T-cell (primary cell): ENCODE measurements at regions not wholly inside any gene's neighbourhood (a gene's known extent, or its start where the extent isn't known, plus 50 kb on each side); places are given as distances from the start of the nearest gene placed in this dataset.

Experiments used
- ATAC-seq, 4 experiments: fragments of 200-7000 bp in 3 of 4; fragments of 150-1000 bp in 1 of 4; cut with Tn5 transposase; replicated peaks in 1 of 4; 1 replicate in 3 of 4; 2 replicates in 1 of 4; pipeline ENCODE4 v1.10.0; 2021; ENCODE audit warnings: moderate library complexity in 3 of 4, mild to moderate bottlenecking in 2 of 4, moderate number of reproducible peaks in 1 of 4
- CTCF ChIA-PET, 2 donors: fragments of 300-600 bp; sonication (Branson Sonifier 250); formaldehyde crosslinking; loops; one replicate each; lab custom pipeline; 2022; ENCODE audit warnings: antibody characterized with exemption in 2 of 2; lab: Charles Lee
- POLR2A ChIA-PET, 2 donors: fragments of 300-600 bp; sonication (Branson Sonifier 250); formaldehyde crosslinking; loops; one replicate each; lab custom pipeline; 2022; ENCODE audit warnings: antibody characterized with exemption in 2 of 2; lab: Charles Lee
- DNase-seq, 35 experiments: peaks; one replicate each; pipeline versions ENCODE4 v3.0.0 to v3.0.0-alpha.2; 2013 to 2023
- H3K27ac ChIP-seq: one replicate; pipeline ENCODE4 v1.5.1; 2013; ENCODE audit warnings: low read length
- H3K27me3 ChIP-seq, 2 experiments: replicated peaks in 1 of 2; 1 replicate in 1 of 2; 2 replicates in 1 of 2; pipeline versions ENCODE4 v1.6.1 to v1.7.0; 2013; ENCODE audit warnings: low read length in 1 of 2, mixed read lengths in 1 of 2; ENCODE audit not compliant: control insufficient read depth in 2 of 2, insufficient read depth in 2 of 2; ENCODE audit errors: extremely low read depth in 1 of 2
- H3K36me3 ChIP-seq, 2 donors: 1 replicate in 1 of 2; 2 replicates in 1 of 2; pipeline versions ENCODE4 v1.6.1 to v1.7.0; 2013; ENCODE audit warnings: low read length in 1 of 2; ENCODE audit not compliant: control insufficient read depth in 2 of 2, insufficient read depth in 1 of 2; ENCODE audit errors: extremely low read depth in 1 of 2
- H3K4me1 ChIP-seq, 2 experiments: 1 replicate in 1 of 2; 2 replicates in 1 of 2; pipeline versions ENCODE4 v1.6.1 to v1.7.0; 2013; ENCODE audit warnings: low read length in 2 of 2, mixed read lengths in 1 of 2; ENCODE audit not compliant: insufficient read depth in 2 of 2, control insufficient read depth in 1 of 2; ENCODE audit errors: extremely low read depth in 1 of 2
- H3K4me3 ChIP-seq, 2 donors: 1 replicate in 1 of 2; 2 replicates in 1 of 2; pipeline versions ENCODE4 v1.5.1 to v1.7.0; 2013; ENCODE audit warnings: mild to moderate bottlenecking in 2 of 2, low read length in 1 of 2, moderate library complexity in 1 of 2; ENCODE audit not compliant: control insufficient read depth in 1 of 2; ENCODE audit errors: extremely low read depth in 1 of 2
- H3K9me3 ChIP-seq: 2 replicates; pipeline ENCODE4 v1.7.0; 2013
- H3K27ac Mint-ChIP-seq, 2 donors: one replicate each; pipeline ENCODE4 v1.8.0; 2020 to 2021; ENCODE audit warnings: mild to moderate bottlenecking in 2 of 2, mixed read lengths in 2 of 2
- H3K27me3 Mint-ChIP-seq, 2 donors: one replicate each; pipeline ENCODE4 v1.8.0; 2021 to 2022; ENCODE audit warnings: mixed read lengths in 2 of 2
- H3K36me3 Mint-ChIP-seq: one replicate; pipeline ENCODE4 v1.8.0; 2021; ENCODE audit warnings: mixed read lengths
- H3K4me1 Mint-ChIP-seq, 3 donors: one replicate each; pipeline ENCODE4 v1.8.0; 2020 to 2022; ENCODE audit warnings: mixed read lengths in 3 of 3, mild to moderate bottlenecking in 1 of 3
- H3K4me3 Mint-ChIP-seq, 3 donors: one replicate each; pipeline ENCODE4 v1.8.0; 2020 to 2022; ENCODE audit warnings: mild to moderate bottlenecking in 3 of 3, mixed read lengths in 3 of 3, moderate library complexity in 3 of 3
- H3K9me3 Mint-ChIP-seq, 3 donors: one replicate each; pipeline ENCODE4 v1.8.0; 2020 to 2022; ENCODE audit warnings: mixed read lengths in 3 of 3
- WGBS: methylation state at CpG from one replicate; pipeline ENCODE4 v1.1.5; 2013; ENCODE audit warnings: missing lambda C conversion rate; ENCODE audit not compliant: insufficient coverage; 5-methylcytosine and 5-hydroxymethylcytosine counted together

- DNase-seq (no peak), ATAC-seq (no peak)
- Histone ChIP-seq H3K27me3 (no peaks in the 10 kb centered on the region), H3K36me3 (no peaks in the 10 kb centered on the region), H3K27ac (no peak overlapping the region), H3K4me3 (no peak overlapping the region), H3K4me1 (no peaks in the 10 kb centered on the region), H3K9me3 (no peaks in the 10 kb centered on the region)
- Mint-ChIP-seq H3K27me3 (no peaks in the 10 kb centered on the region), H3K27ac (no peak overlapping the region), H3K9me3 (peaks cover 0 to 22% (median 3%) of the 10 kb centered on the region in 3 donors), H3K4me1 (no peaks in the 10 kb centered on the region), H3K4me3 (no peak overlapping the region), H3K36me3 (no peaks in the 10 kb centered on the region)
- ChIA-PET CTCF (no interaction called here), POLR2A (interaction anchor here in 1 of 2 donors (0.5 kb wide), 1 partner anchor 71 kb away, joined by 3 read pairs; no protein-coding TSS in a partner anchor)
- WGBS: 63% methylated on average over 2 of the region's 4 CpGs
Measured at GRCh38 chr13:89846926-89847585, 1500.4 kb upstream of the MIR17HG start.

GRCh38 chr13:89852570-89852969 is 1494.9 kb upstream of the MIR17HG start:
- CTCF ChIA-PET: no interaction called here
- no peaks in the 10 kb centered on the region for H3K4me1 ChIP-seq
- Mint-ChIP-seq H3K36me3 (no peaks in the 10 kb centered on the region), H3K27ac (no peak overlapping the region), H3K27me3 (no peaks in the 10 kb centered on the region), H3K9me3 (peaks cover 0 to 15% (median 2%) of the 10 kb centered on the region in 3 donors), H3K4me1 (no peaks in the 10 kb centered on the region), H3K4me3 (no peak overlapping the region)
- no peaks in the 10 kb centered on the region for H3K27me3 ChIP-seq
- DNase-seq (no peak), ATAC-seq (no peak)
- no peaks in the 10 kb centered on the region for H3K36me3 ChIP-seq
- POLR2A ChIA-PET: no interaction called here
- peaks cover 5% of the 10 kb centered on the region for H3K9me3 ChIP-seq
- H3K27ac ChIP-seq: no peak overlapping the region
- no peak overlapping the region for H3K4me3 ChIP-seq

GRCh38 chr13:89856512-89856911 is 1491.0 kb upstream of the MIR17HG start:
- ChIA-PET POLR2A (no interaction called here), CTCF (no interaction called here)
- Mint-ChIP-seq H3K27me3 (no peaks in the 10 kb centered on the region), H3K4me1 (no peaks in the 10 kb centered on the region), H3K4me3 (no peak overlapping the region), H3K9me3 (peaks cover 2 to 13% (median 9%) of the 10 kb centered on the region in 3 donors), H3K27ac (no peak overlapping the region), H3K36me3 (no peaks in the 10 kb centered on the region)
- Histone ChIP-seq H3K4me3 (no peak overlapping the region), H3K27me3 (no peaks in the 10 kb centered on the region), H3K27ac (no peak overlapping the region), H3K36me3 (no peaks in the 10 kb centered on the region), H3K9me3 (peaks cover 5% of the 10 kb centered on the region), H3K4me1 (no peaks in the 10 kb centered on the region)
- ATAC-seq (no peak), DNase-seq (no peak)
- WGBS: no CpG with 5 or more reads among the region's 4 CpGs

GRCh38 chr13:89857502-89857901 is 1490.0 kb upstream of the MIR17HG start:
- peaks cover 2 to 13% (median 11%) of the 10 kb centered on the region in 3 donors for H3K9me3 Mint-ChIP-seq
- H3K36me3 Mint-ChIP-seq: no peaks in the 10 kb centered on the region

GRCh38 chr13:89862011-89862690 is 1485.3 kb upstream of the MIR17HG start:
- POLR2A ChIA-PET: no interaction called here
- CTCF ChIA-PET: no interaction called here
- H3K27ac ChIP-seq: no peak overlapping the region

More at GRCh38 chr13:89857502-89857901, 1490.0 kb upstream of the MIR17HG start:
- H3K4me3 ChIP-seq: no peak overlapping the region
- no peak for DNase-seq
- ChIA-PET CTCF (no interaction called here), POLR2A (no interaction called here)
- Mint-ChIP-seq H3K4me3 (no peak overlapping the region), H3K27me3 (no peaks in the 10 kb centered on the region), H3K27ac (no peak overlapping the region), H3K4me1 (no peaks in the 10 kb centered on the region)
- H3K27me3 ChIP-seq: no peaks in the 10 kb centered on the region
- H3K27ac ChIP-seq: no peak overlapping the region
- no peaks in the 10 kb centered on the region for H3K4me1 ChIP-seq
- H3K36me3 ChIP-seq: no peaks in the 10 kb centered on the region
- peaks cover 5% of the 10 kb centered on the region for H3K9me3 ChIP-seq
- no CpG with 5 or more reads among the region's 3 CpGs for WGBS
- ATAC-seq: no peak

GRCh38 chr13:89862691-89863036 is 1484.8 kb upstream of the MIR17HG start:
- 80% methylated on average over 1 of the region's 4 CpGs for WGBS
- ChIA-PET CTCF (no interaction called here), POLR2A (no interaction called here)
- H3K27ac Mint-ChIP-seq: no peak overlapping the region
- Histone ChIP-seq H3K9me3 (no peaks in the 10 kb centered on the region), H3K4me1 (no peaks in the 10 kb centered on the region), H3K27me3 (no peaks in the 10 kb centered on the region), H3K27ac (no peak overlapping the region), H3K36me3 (no peaks in the 10 kb centered on the region), H3K4me3 (no peak overlapping the region)
- ATAC-seq: no peak
- no peak overlapping the region for H3K4me3 Mint-ChIP-seq
- H3K9me3 Mint-ChIP-seq: peaks cover 11 to 22% (median 16%) of the 10 kb centered on the region in 3 donors
- H3K4me1 Mint-ChIP-seq: no peaks in the 10 kb centered on the region
- H3K36me3 Mint-ChIP-seq: no peaks in the 10 kb centered on the region
- DNase-seq: no peak
- H3K27me3 Mint-ChIP-seq: no peaks in the 10 kb centered on the region

More at GRCh38 chr13:89862011-89862690, 1485.3 kb upstream of the MIR17HG start:
- H3K36me3 ChIP-seq: no peaks in the 10 kb centered on the region
- peaks cover 6 to 20% (median 11%) of the 10 kb centered on the region in 3 donors for H3K9me3 Mint-ChIP-seq
- H3K4me3 Mint-ChIP-seq: no peak overlapping the region
- ATAC-seq (no peak), DNase-seq (no peak)
- no peaks in the 10 kb centered on the region for H3K9me3 ChIP-seq
- no peaks in the 10 kb centered on the region for H3K27me3 ChIP-seq
- H3K4me1 ChIP-seq: no peaks in the 10 kb centered on the region
- H3K27ac Mint-ChIP-seq: no peak overlapping the region
- WGBS: no CpG with 5 or more reads among the region's 13 CpGs
- no peaks in the 10 kb centered on the region for H3K36me3 Mint-ChIP-seq
- H3K27me3 Mint-ChIP-seq: no peaks in the 10 kb centered on the region
- no peaks in the 10 kb centered on the region for H3K4me1 Mint-ChIP-seq
- no peak overlapping the region for H3K4me3 ChIP-seq
